ENCODE measurements at regions not wholly inside any gene's neighbourhood (a gene's known extent, or its start where the extent isn't known, plus 50 kb on each side); places are given as distances from the start of the nearest gene placed in this dataset.

- Histone ChIP-seq H2AFZ (ENCODE audit: low read length) (no peak overlapping the region), H3F3A (ENCODE audit: insufficient read depth, low read length) (no peaks in the 10 kb centered on the region), H3K27ac (ENCODE audit: low read depth, low read length, poor library complexity, severe bottlenecking) (no peak overlapping the region), H4K20me1 (ENCODE audit: insufficient read depth, low read length) (no peaks in the 10 kb centered on the region), H3K9me2 (ENCODE audit: low read depth, low read length) (no peaks in the 10 kb centered on the region), H3K9ac (ENCODE audit: low read length) (no peak overlapping the region), H3K4me2 (ENCODE audit: low read length) (no peak overlapping the region), H3K9me3 (ENCODE audit: low read length) (no peaks in the 10 kb centered on the region), H3K4me3 (ENCODE audit: low read depth, low read length, poor library complexity, severe bottlenecking) (no peak overlapping the region), H3K79me2 (ENCODE audit: insufficient read depth, low read length) (no peaks in the 10 kb centered on the region), H3K4me1 (ENCODE audit: insufficient read depth, low read length, severe bottlenecking) (no peaks in the 10 kb centered on the region), H3K27me3 (ENCODE audit: insufficient read depth, low read length) (no peaks in the 10 kb centered on the region), H3K36me3 (ENCODE audit: insufficient read depth, low read length) (no peaks in the 10 kb centered on the region)
- TF ChIP-seq EZH2 (IDR thresholded peaks at IDR 0.05; ENCODE audit: borderline replicate concordance, low read length) (no peak), CTCF (IDR thresholded peaks at IDR 0.05; ENCODE audit: low read length) (no peak)
Measured at GRCh38 chr6:85172161-85172560, 277.7 kb upstream of the NT5E start.

- TF ChIP-seq CTCF (IDR thresholded peaks at IDR 0.05; ENCODE audit: low read length): no peak
- TF ChIP-seq EZH2 (IDR thresholded peaks at IDR 0.05; ENCODE audit: borderline replicate concordance, low read length): no peak
- H3K9me3 ChIP-seq (ENCODE audit: low read length): no peaks in the 10 kb centered on the region
- H3F3A ChIP-seq (ENCODE audit: insufficient read depth, low read length): no peaks in the 10 kb centered on the region
- H4K20me1 ChIP-seq (ENCODE audit: insufficient read depth, low read length): no peaks in the 10 kb centered on the region
- no peak overlapping the region for H3K9ac ChIP-seq (ENCODE audit: low read length)
- H3K36me3 ChIP-seq (ENCODE audit: insufficient read depth, low read length): no peaks in the 10 kb centered on the region
- H3K27me3 ChIP-seq (ENCODE audit: insufficient read depth, low read length): no peaks in the 10 kb centered on the region
- no peaks in the 10 kb centered on the region for H3K9me2 ChIP-seq (ENCODE audit: low read depth, low read length)
- no peak overlapping the region for H2AFZ ChIP-seq (ENCODE audit: low read length)
- H3K4me3 ChIP-seq (ENCODE audit: low read depth, low read length, poor library complexity, severe bottlenecking): no peak overlapping the region
- H3K4me1 ChIP-seq (ENCODE audit: insufficient read depth, low read length, severe bottlenecking): no peaks in the 10 kb centered on the region
- no peak overlapping the region for H3K27ac ChIP-seq (ENCODE audit: low read depth, low read length, poor library complexity, severe bottlenecking)
- no peaks in the 10 kb centered on the region for H3K79me2 ChIP-seq (ENCODE audit: insufficient read depth, low read length)
- H3K4me2 ChIP-seq (ENCODE audit: low read length): no peak overlapping the region
Measured at GRCh38 chr6:85169189-85169588, 280.7 kb upstream of the NT5E start.

- Histone ChIP-seq H3K4me3 (ENCODE audit: low read depth, low read length, poor library complexity, severe bottlenecking) (no peak overlapping the region), H3K9me2 (ENCODE audit: low read depth, low read length) (no peaks in the 10 kb centered on the region), H3K27ac (ENCODE audit: low read depth, low read length, poor library complexity, severe bottlenecking) (no peak overlapping the region), H3K79me2 (ENCODE audit: insufficient read depth, low read length) (no peaks in the 10 kb centered on the region), H4K20me1 (ENCODE audit: insufficient read depth, low read length) (no peaks in the 10 kb centered on the region), H3K36me3 (ENCODE audit: insufficient read depth, low read length) (no peaks in the 10 kb centered on the region), H3K4me2 (ENCODE audit: low read length) (no peak overlapping the region), H3F3A (ENCODE audit: insufficient read depth, low read length) (no peaks in the 10 kb centered on the region), H3K9ac (ENCODE audit: low read length) (no peak overlapping the region), H3K27me3 (ENCODE audit: insufficient read depth, low read length) (no peaks in the 10 kb centered on the region), H2AFZ (ENCODE audit: low read length) (no peak overlapping the region), H3K9me3 (ENCODE audit: low read length) (no peaks in the 10 kb centered on the region), H3K4me1 (ENCODE audit: insufficient read depth, low read length, severe bottlenecking) (no peaks in the 10 kb centered on the region)
- no peak for TF ChIP-seq EZH2 (IDR thresholded peaks at IDR 0.05; ENCODE audit: borderline replicate concordance, low read length)
- TF ChIP-seq CTCF (IDR thresholded peaks at IDR 0.05; ENCODE audit: low read length): no peak
Measured at GRCh38 chr6:85168146-85168545, 281.7 kb upstream of the NT5E start.
